ENCODE measurements at regions not wholly inside any gene's neighbourhood (a gene's known extent, or its start where the extent isn't known, plus 50 kb on each side); places are given as distances from the start of the nearest gene placed in this dataset.

DNA sequence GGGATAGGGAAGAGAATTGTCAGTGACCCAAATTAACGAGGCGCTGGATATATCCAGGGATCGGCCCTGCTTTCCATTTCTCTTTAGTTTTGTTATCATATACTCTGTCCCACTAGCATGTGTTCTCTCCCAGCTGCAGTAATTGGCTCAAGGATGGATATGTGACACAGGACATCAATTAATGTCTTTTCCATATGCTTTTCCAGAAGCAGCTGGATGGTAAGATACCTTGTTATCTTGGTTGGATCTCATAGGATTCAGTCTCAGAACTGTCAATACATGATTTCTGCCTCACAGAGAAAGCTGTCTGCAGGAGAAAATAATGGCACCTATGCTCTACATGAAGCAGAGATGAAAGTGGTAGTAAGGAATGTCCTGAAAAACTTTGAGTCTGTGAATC lies 157.1 kb upstream of the SPRY2 start:
- H3K14ac ChIP-seq (replicated peaks; ENCODE audit: low read depth, low read length): no peak overlapping the region
- no peak overlapping the region for H2BK20ac ChIP-seq (ENCODE audit: low read depth, low read length)
- in situ Hi-C loops (cut with MboI; ENCODE audit: low sequenced_read_pairs): no loop called here
- no peak overlapping the region for H2BK15ac ChIP-seq (ENCODE audit: low read depth, low read length)
- H4K5ac ChIP-seq (ENCODE audit: low read depth, low read length): no peak overlapping the region
- no peak overlapping the region for H3K9ac ChIP-seq (ENCODE audit: low read depth, low read length)
- BruUV-seq (replicated peaks): no TSS peak
- no peak for TF ChIP-seq CEBPB (IDR thresholded peaks at IDR 0.05; ENCODE audit: low read depth, low read length)
- no peak for TF ChIP-seq NFE2L2 (IDR thresholded peaks at IDR 0.05; ENCODE audit: low read depth, low read length)
- no peak for TF ChIP-seq RAD21 (IDR thresholded peaks at IDR 0.05; ENCODE audit: low read length)
- TF ChIP-seq MAZ (IDR thresholded peaks at IDR 0.05; ENCODE audit: borderline replicate concordance, low read depth, low read length): no peak
- TF ChIP-seq BHLHE40 (IDR thresholded peaks at IDR 0.05; ENCODE audit: low read depth, low read length): no peak
- no peak for TF ChIP-seq MXI1 (IDR thresholded peaks at IDR 0.05; ENCODE audit: borderline replicate concordance, low read depth, low read length)
- no peak for TF ChIP-seq SMC3 (IDR thresholded peaks at IDR 0.05; ENCODE audit: low read depth, low read length)
- no peak for TF ChIP-seq MAFK (IDR thresholded peaks at IDR 0.05; ENCODE audit: low read depth, low read length)
- TF ChIP-seq, protein P1, sequence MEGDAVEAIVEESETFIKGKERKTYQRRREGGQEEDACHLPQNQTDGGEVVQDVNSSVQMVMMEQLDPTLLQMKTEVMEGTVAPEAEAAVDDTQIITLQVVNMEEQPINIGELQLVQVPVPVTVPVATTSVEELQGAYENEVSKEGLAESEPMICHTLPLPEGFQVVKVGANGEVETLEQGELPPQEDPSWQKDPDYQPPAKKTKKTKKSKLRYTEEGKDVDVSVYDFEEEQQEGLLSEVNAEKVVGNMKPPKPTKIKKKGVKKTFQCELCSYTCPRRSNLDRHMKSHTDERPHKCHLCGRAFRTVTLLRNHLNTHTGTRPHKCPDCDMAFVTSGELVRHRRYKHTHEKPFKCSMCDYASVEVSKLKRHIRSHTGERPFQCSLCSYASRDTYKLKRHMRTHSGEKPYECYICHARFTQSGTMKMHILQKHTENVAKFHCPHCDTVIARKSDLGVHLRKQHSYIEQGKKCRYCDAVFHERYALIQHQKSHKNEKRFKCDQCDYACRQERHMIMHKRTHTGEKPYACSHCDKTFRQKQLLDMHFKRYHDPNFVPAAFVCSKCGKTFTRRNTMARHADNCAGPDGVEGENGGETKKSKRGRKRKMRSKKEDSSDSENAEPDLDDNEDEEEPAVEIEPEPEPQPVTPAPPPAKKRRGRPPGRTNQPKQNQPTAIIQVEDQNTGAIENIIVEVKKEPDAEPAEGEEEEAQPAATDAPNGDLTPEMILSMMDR (conservative IDR thresholded peaks at IDR 0.05; ENCODE audit: low read depth, low read length): no peak
- H2AK9ac ChIP-seq (replicated peaks; ENCODE audit: low read depth, low read length, poor library complexity): no peak overlapping the region
- H3K4me2 ChIP-seq (ENCODE audit: low read depth, low read length): no peak overlapping the region
- no peak overlapping the region for H3K23ac ChIP-seq (ENCODE audit: low read depth, low read length)
- no peaks in the 10 kb centered on the region for H3K9me3 ChIP-seq (ENCODE audit: control insufficient read depth, insufficient read depth, low read length)
- ATAC-seq (ENCODE audit: low read depth): no peak
- H3K79me1 ChIP-seq (ENCODE audit: low read depth in 1 of 2, low read length in 2 of 2): no peaks in the 10 kb centered on the region
- H3K56ac ChIP-seq (ENCODE audit: extremely low read depth, insufficient read depth, low read length): no peak overlapping the region
- H3K18ac ChIP-seq (ENCODE audit: low read depth, low read length): no peak overlapping the region
- ChIA-PET CTCF (no interaction called here), POLR2A (ENCODE audit: unreplicated experiment) (no interaction called here)
- intact Hi-C loops (cut with micrococcal nuclease): no loop called here
- dilution Hi-C loops (cut with HindIII; ENCODE audit: low sequenced_read_pairs, unreplicated experiment): no loop called here
- no peaks in the 10 kb centered on the region for H3K4me1 ChIP-seq (ENCODE audit: control insufficient read depth, insufficient read depth, low read length)
- H2BK5ac ChIP-seq (ENCODE audit: low read depth, low read length, poor library complexity, severe bottlenecking): no peak overlapping the region
- no peak for DNase-seq
- no peak overlapping the region for H4K8ac ChIP-seq (ENCODE audit: low read depth in 2 of 2, low read length in 2 of 2)
- H4K20me1 ChIP-seq (ENCODE audit: insufficient read depth, low read length): no peaks in the 10 kb centered on the region
- no peak overlapping the region for H3K27ac ChIP-seq (ENCODE audit: insufficient read depth, low read length)
- no peak overlapping the region for H2AK5ac ChIP-seq (ENCODE audit: low read depth, low read length)
- no peaks in the 10 kb centered on the region for H3K36me3 ChIP-seq (ENCODE audit: control insufficient read depth, insufficient read depth, low read length)
- H3K4ac ChIP-seq (ENCODE audit: low read depth, low read length): no peak overlapping the region
- H2AFZ ChIP-seq (replicated peaks; ENCODE audit: low read length, poor library complexity): no peak overlapping the region
- no peaks in the 10 kb centered on the region for H3K9me1 ChIP-seq (ENCODE audit: insufficient read depth, low read length)
- no CpG with 5 or more reads among the region's 3 CpGs for WGBS, 2 experiments (ENCODE audit: extremely low coverage in 2 of 2, insufficient read length in 1 of 2)
- no peak overlapping the region for H2BK120ac ChIP-seq (ENCODE audit: low read depth, low read length)
- H4K91ac ChIP-seq (ENCODE audit: insufficient read depth, low read depth, low read length): no peak overlapping the region
- no peaks in the 10 kb centered on the region for H3K27me3 ChIP-seq (ENCODE audit: control insufficient read depth, insufficient read depth, low read length)
- H3K4me3 ChIP-seq (ENCODE audit: insufficient read depth, low read depth, low read length): no peak overlapping the region

Measured in IMR-90 (cell line).